Fibroblast of lung (primary cell): ENCODE measurements at regions not wholly inside any gene's neighbourhood (a gene's known extent, or its start where the extent isn't known, plus 50 kb on each side); places are given as distances from the start of the nearest gene placed in this dataset.

ENCODE experiments used
- DNase-seq, 2 donors: peaks; one replicate each; pipeline versions ENCODE4 v3.0.0 to v3.0.0-alpha.2; 2010; ENCODE audit warnings: low read depth in 2 of 2
- H2AFZ ChIP-seq: 2 replicates; pipeline ENCODE4 v1.5.1; 2012; ENCODE audit warnings: low read length, control low read depth, inconsistent platforms
- H3K27ac ChIP-seq: 2 replicates; pipeline ENCODE4 v1.5.1; 2011; ENCODE audit warnings: low read length, control low read depth; ENCODE audit not compliant: insufficient read depth
- H3K27me3 ChIP-seq: 2 replicates; pipeline ENCODE4 v1.5.1; 2011; ENCODE audit warnings: mild to moderate bottlenecking, low read length; ENCODE audit not compliant: control insufficient read depth, insufficient read depth
- H3K36me3 ChIP-seq: 2 replicates; pipeline ENCODE4 v1.5.1; 2011; ENCODE audit warnings: low read length; ENCODE audit not compliant: control insufficient read depth, insufficient read depth
- H3K4me1 ChIP-seq: 2 replicates; pipeline ENCODE4 v1.5.1; 2011; ENCODE audit warnings: low read length; ENCODE audit not compliant: control insufficient read depth, insufficient read depth; ENCODE audit errors: extremely low read depth
- H3K4me2 ChIP-seq: 2 replicates; pipeline ENCODE4 v1.5.1; 2011; ENCODE audit warnings: low read length, control low read depth; ENCODE audit not compliant: insufficient read depth; ENCODE audit errors: extremely low read depth
- H3K4me3 ChIP-seq, 4 experiments: fragments of 200-600 bp in 1 of 4; sonication (generic) in 1 of 4; replicated peaks in 1 of 4; 2 replicates each; pipeline ENCODE4 v1.5.1; 2011 to 2016; ENCODE audit warnings: low read length in 4 of 4, low read depth in 3 of 4, mild to moderate bottlenecking in 3 of 4, control low read depth in 2 of 4, inconsistent platforms in 1 of 4, mixed read lengths in 1 of 4; ENCODE audit not compliant: insufficient read depth in 1 of 4; ENCODE audit errors: control extremely low read depth in 1 of 4
- H3K79me2 ChIP-seq: 2 replicates; pipeline ENCODE4 v1.5.1; 2012; ENCODE audit warnings: mild to moderate bottlenecking, low read length, inconsistent platforms; ENCODE audit not compliant: control insufficient read depth, insufficient read depth
- H3K9ac ChIP-seq: 2 replicates; pipeline ENCODE4 v1.5.1; 2011; ENCODE audit warnings: mild to moderate bottlenecking, low read length, control low read depth; ENCODE audit not compliant: insufficient read depth
- H3K9me3 ChIP-seq: 2 replicates; pipeline ENCODE4 v1.5.1; 2012; ENCODE audit warnings: low read depth, low read length; ENCODE audit not compliant: control insufficient read depth, insufficient read depth
- H4K20me1 ChIP-seq: 2 replicates; pipeline ENCODE4 v1.5.1; 2011; ENCODE audit warnings: low read length; ENCODE audit not compliant: control insufficient read depth, insufficient read depth; ENCODE audit errors: extremely low read depth
- EZH2 ChIP-seq: IDR thresholded peaks from 2 replicates; pipeline ENCODE4 v1.5.1; 2012; ENCODE audit warnings: low read length, control low read depth, mild to moderate bottlenecking; ENCODE audit errors: missing control alignments
- TF ChIP-seq, protein P1 (sequence below), 2 donors: IDR thresholded peaks in 1 of 2; conservative IDR thresholded peaks in 1 of 2; 1 replicate in 1 of 2; 2 replicates in 1 of 2; pipeline ENCODE4 v1.5.1; 2011 to 2012; ENCODE audit warnings: low read length in 2 of 2, control low read depth in 1 of 2, inconsistent platforms in 1 of 2, low read depth in 1 of 2, mild to moderate bottlenecking in 1 of 2

DNA sequence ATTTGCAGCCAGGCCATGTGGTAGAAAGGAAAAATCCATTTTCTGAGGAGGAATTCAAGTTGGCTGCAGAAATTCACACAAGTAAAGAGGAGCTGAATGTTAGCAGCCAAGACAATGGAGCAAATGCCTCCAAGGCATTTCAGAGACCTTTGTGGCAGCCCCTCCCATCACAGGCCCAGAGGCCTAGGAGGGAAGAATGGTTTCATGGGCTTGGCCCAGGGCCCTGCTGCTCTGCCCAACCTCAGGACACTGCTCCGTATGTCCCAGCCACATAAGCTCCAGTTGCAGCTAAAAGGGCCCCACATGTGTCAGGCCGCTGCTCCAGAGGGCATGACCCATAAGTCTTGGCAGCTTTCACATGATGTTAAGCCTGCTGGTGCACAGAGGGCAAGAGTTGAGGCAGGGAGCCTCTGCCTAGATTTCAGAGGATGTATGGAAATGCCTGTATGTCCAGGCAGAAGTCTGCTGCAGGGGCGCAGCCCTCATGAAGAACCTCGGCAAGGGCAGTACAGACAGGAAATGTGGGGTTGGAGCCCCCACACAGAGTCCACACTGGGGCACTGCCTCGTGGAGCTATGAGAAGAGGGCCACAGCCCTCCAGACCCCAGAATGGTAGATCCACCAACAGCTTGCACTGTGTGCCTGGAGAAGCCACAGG is 144.2 kb upstream of the EPB41L4A start:
- no peaks in the 10 kb centered on the region for H3K79me2 ChIP-seq
- H3K9ac ChIP-seq, result no peak overlapping the region
- H3K4me2 ChIP-seq, result no peak overlapping the region
- DNase-seq, result no peak
- H3K9me3 ChIP-seq, result no peaks in the 10 kb centered on the region
- H2AFZ ChIP-seq, result no peak overlapping the region
- H3K27ac ChIP-seq, result no peak overlapping the region
- no peaks in the 10 kb centered on the region for H3K27me3 ChIP-seq
- no peak overlapping the region for H3K4me3 ChIP-seq
- no peaks in the 10 kb centered on the region for H3K36me3 ChIP-seq
- H3K4me1 ChIP-seq, result no peaks in the 10 kb centered on the region
- no peak for TF ChIP-seq EZH2
- TF ChIP-seq, protein P1, sequence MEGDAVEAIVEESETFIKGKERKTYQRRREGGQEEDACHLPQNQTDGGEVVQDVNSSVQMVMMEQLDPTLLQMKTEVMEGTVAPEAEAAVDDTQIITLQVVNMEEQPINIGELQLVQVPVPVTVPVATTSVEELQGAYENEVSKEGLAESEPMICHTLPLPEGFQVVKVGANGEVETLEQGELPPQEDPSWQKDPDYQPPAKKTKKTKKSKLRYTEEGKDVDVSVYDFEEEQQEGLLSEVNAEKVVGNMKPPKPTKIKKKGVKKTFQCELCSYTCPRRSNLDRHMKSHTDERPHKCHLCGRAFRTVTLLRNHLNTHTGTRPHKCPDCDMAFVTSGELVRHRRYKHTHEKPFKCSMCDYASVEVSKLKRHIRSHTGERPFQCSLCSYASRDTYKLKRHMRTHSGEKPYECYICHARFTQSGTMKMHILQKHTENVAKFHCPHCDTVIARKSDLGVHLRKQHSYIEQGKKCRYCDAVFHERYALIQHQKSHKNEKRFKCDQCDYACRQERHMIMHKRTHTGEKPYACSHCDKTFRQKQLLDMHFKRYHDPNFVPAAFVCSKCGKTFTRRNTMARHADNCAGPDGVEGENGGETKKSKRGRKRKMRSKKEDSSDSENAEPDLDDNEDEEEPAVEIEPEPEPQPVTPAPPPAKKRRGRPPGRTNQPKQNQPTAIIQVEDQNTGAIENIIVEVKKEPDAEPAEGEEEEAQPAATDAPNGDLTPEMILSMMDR (conservative IDR thresholded peaks at IDR 0.05 in 1 of 2, IDR thresholded peaks at IDR 0.05 in 1 of 2; ENCODE audit: low read depth in 1 of 2, low read length in 2 of 2), result no peak
- no peaks in the 10 kb centered on the region for H4K20me1 ChIP-seq

DNA sequence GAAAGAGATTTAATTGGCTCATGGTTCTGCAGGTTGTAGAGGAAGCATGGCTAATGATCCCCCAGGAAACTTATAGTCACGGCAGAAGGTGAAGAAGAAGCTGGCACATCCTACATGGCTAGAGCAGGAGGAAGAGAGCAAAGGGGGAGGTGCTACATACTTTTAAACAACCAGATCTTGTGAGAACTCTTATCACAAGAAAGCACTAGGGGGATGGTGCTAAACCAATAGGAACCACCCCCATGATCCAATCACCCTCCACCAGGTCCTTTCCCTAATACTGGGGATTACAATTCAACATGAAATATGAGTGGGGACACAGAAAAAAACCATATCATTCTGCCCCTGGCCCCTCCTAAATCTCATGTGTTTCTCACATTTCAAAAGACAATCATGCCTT is 147.2 kb upstream of the EPB41L4A start:
- H3K9me3 ChIP-seq, result no peaks in the 10 kb centered on the region
- no peak overlapping the region for H3K27ac ChIP-seq
- no peaks in the 10 kb centered on the region for H3K27me3 ChIP-seq
- no peak overlapping the region for H2AFZ ChIP-seq
- H3K9ac ChIP-seq, result no peak overlapping the region
- no peak overlapping the region for H3K4me3 ChIP-seq
- H3K79me2 ChIP-seq, result no peaks in the 10 kb centered on the region
- H4K20me1 ChIP-seq, result no peaks in the 10 kb centered on the region
- TF ChIP-seq, protein P1 (conservative IDR thresholded peaks at IDR 0.05 in 1 of 2, IDR thresholded peaks at IDR 0.05 in 1 of 2; ENCODE audit: low read depth in 1 of 2, low read length in 2 of 2), result no peak
- no peak for TF ChIP-seq EZH2
- no peaks in the 10 kb centered on the region for H3K4me1 ChIP-seq
- no peaks in the 10 kb centered on the region for H3K36me3 ChIP-seq
- H3K4me2 ChIP-seq, result no peak overlapping the region
- DNase-seq, result no peak

DNA sequence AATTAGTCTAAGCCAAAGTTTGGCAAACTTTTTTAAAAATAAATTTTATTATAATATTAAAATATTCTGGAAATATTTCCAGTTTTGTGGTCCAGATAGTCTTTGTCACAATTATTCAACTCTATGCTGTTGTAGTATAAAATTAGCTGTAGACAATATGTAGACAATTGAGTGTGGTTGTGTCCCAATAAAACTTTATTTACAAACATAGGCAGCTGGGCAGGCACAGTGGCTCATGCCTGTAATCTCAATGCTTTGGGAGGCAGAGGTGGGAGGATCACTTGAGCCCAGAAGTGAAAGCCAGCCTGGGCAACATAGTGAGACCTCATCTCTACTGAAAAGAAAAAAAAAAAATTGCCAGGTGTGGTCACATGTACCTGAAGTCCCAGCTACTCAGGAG is 150.5 kb upstream of the EPB41L4A start:
- H3K9me3 ChIP-seq, result no peaks in the 10 kb centered on the region
- no peaks in the 10 kb centered on the region for H3K79me2 ChIP-seq
- TF ChIP-seq EZH2, result no peak
- TF ChIP-seq, protein P1 (conservative IDR thresholded peaks at IDR 0.05 in 1 of 2, IDR thresholded peaks at IDR 0.05 in 1 of 2; ENCODE audit: low read depth in 1 of 2, low read length in 2 of 2), result no peak

More for the DNA sequence above, 150.5 kb upstream of the EPB41L4A start:
- Histone ChIP-seq H3K27me3 (no peaks in the 10 kb centered on the region), H4K20me1 (no peaks in the 10 kb centered on the region), H2AFZ (no peak overlapping the region), H3K36me3 (no peaks in the 10 kb centered on the region), H3K4me3 (no peak overlapping the region), H3K4me2 (no peak overlapping the region), H3K4me1 (no peaks in the 10 kb centered on the region), H3K9ac (no peak overlapping the region), H3K27ac (no peak overlapping the region)
- no peak for DNase-seq
